ENCODE measurements at regions not wholly inside any gene's neighbourhood (a gene's known extent, or its start where the extent isn't known, plus 50 kb on each side); places are given as distances from the start of the nearest gene placed in this dataset.

- Mint-ChIP-seq H3K27me3 (peaks cover 6% of the 10 kb centered on the region), H3K4me3 (no peak overlapping the region), H3K4me1 (ENCODE audit: low read depth) (peaks cover 9% of the 10 kb centered on the region), H3K36me3 (no peaks in the 10 kb centered on the region), H3K27ac (no peak overlapping the region), H3K9me3 (no peaks in the 10 kb centered on the region)
- DNase-seq = no peak
- ChIA-PET CTCF (no interaction called here), POLR2A (no interaction called here)
- intact Hi-C loops (cut with micrococcal nuclease) = no loop called here
Observed at GRCh38 chr1:55315552-55315951, 100.4 kb upstream of the USP24 start.

- H3K4me1 Mint-ChIP-seq (ENCODE audit: low read depth) = peaks cover 12% of the 10 kb centered on the region
- no peak overlapping the region for H3K27ac Mint-ChIP-seq
- no peak for DNase-seq
- CTCF ChIA-PET = no interaction called here
- H3K36me3 Mint-ChIP-seq = no peaks in the 10 kb centered on the region
- no peaks in the 10 kb centered on the region for H3K9me3 Mint-ChIP-seq
- H3K27me3 Mint-ChIP-seq = peaks cover 6% of the 10 kb centered on the region
- POLR2A ChIA-PET = no interaction called here
- intact Hi-C loops (cut with micrococcal nuclease) = no loop called here
- no peak overlapping the region for H3K4me3 Mint-ChIP-seq
Observed at GRCh38 chr1:55314740-55315139, 99.6 kb upstream of the USP24 start.

GRCh38 chr1:55313903-55314302, 98.7 kb upstream of the USP24 start:
- H3K4me3 Mint-ChIP-seq = no peak overlapping the region
- H3K27ac Mint-ChIP-seq = no peak overlapping the region
- peaks cover 5% of the 10 kb centered on the region for H3K27me3 Mint-ChIP-seq
- POLR2A ChIA-PET = no interaction called here
- DNase-seq = no peak
- CTCF ChIA-PET = no interaction called here
- H3K4me1 Mint-ChIP-seq (ENCODE audit: low read depth) = peaks cover 12% of the 10 kb centered on the region
- intact Hi-C loops (cut with micrococcal nuclease) = no loop called here
- no peaks in the 10 kb centered on the region for H3K9me3 Mint-ChIP-seq
- no peaks in the 10 kb centered on the region for H3K36me3 Mint-ChIP-seq

- Mint-ChIP-seq H3K27ac (no peak overlapping the region), H3K27me3 (peaks cover 6% of the 10 kb centered on the region), H3K4me1 (ENCODE audit: low read depth) (peaks cover 13% of the 10 kb centered on the region), H3K36me3 (no peaks in the 10 kb centered on the region), H3K9me3 (no peaks in the 10 kb centered on the region), H3K4me3 (no peak overlapping the region)
- POLR2A ChIA-PET = no interaction called here
- intact Hi-C loops (cut with micrococcal nuclease) = no loop called here
- CTCF ChIA-PET = no interaction called here
- DNase-seq = no peak
Observed at GRCh38 chr1:55311979-55312378, 96.8 kb upstream of the USP24 start.

- Mint-ChIP-seq H3K4me1 (ENCODE audit: low read depth) (peaks cover 13% of the 10 kb centered on the region), H3K27ac (no peak overlapping the region), H3K9me3 (no peaks in the 10 kb centered on the region), H3K27me3 (peaks cover 6% of the 10 kb centered on the region), H3K4me3 (no peak overlapping the region), H3K36me3 (no peaks in the 10 kb centered on the region)
- no peak for DNase-seq
- ChIA-PET POLR2A (interaction anchor here (0.6 kb wide), 1 partner anchor 29 kb away, joined by 7 read pairs; no protein-coding TSS in a partner anchor), CTCF (no interaction called here)
- intact Hi-C loops (cut with micrococcal nuclease) = no loop called here
Observed at GRCh38 chr1:55311057-55311641, 96.0 kb upstream of the USP24 start.

GRCh38 chr1:55310505-55310971, 95.4 kb upstream of the USP24 start:
- peak; percentile 61 for DNase-seq
- peaks cover 7% of the 10 kb centered on the region for H3K27me3 Mint-ChIP-seq
- POLR2A ChIA-PET = no interaction called here
- intact Hi-C loops (cut with micrococcal nuclease) = no loop called here
- H3K4me3 Mint-ChIP-seq = no peak overlapping the region
- no peaks in the 10 kb centered on the region for H3K9me3 Mint-ChIP-seq
- CTCF ChIA-PET = no interaction called here
- H3K4me1 Mint-ChIP-seq (ENCODE audit: low read depth) = peaks cover 14% of the 10 kb centered on the region
- no peaks in the 10 kb centered on the region for H3K36me3 Mint-ChIP-seq
- H3K27ac Mint-ChIP-seq = no peak overlapping the region

GRCh38 chr1:55309786-55310504, 94.8 kb upstream of the USP24 start:
- intact Hi-C loops (cut with micrococcal nuclease) = no loop called here
- Mint-ChIP-seq H3K36me3 (no peaks in the 10 kb centered on the region), H3K4me1 (ENCODE audit: low read depth) (peaks cover 16% of the 10 kb centered on the region), H3K9me3 (no peaks in the 10 kb centered on the region), H3K27ac (no peak overlapping the region), H3K4me3 (no peak overlapping the region), H3K27me3 (peaks cover 11% of the 10 kb centered on the region)
- ChIA-PET CTCF (no interaction called here), POLR2A (no interaction called here)
- no peak for DNase-seq

- H3K36me3 Mint-ChIP-seq = no peaks in the 10 kb centered on the region
- H3K9me3 Mint-ChIP-seq = no peaks in the 10 kb centered on the region
- peaks cover 16% of the 10 kb centered on the region for H3K4me1 Mint-ChIP-seq (ENCODE audit: low read depth)
- peaks cover 13% of the 10 kb centered on the region for H3K27me3 Mint-ChIP-seq
- no peak for DNase-seq
- H3K4me3 Mint-ChIP-seq = no peak overlapping the region
- CTCF ChIA-PET = no interaction called here
- POLR2A ChIA-PET = no interaction called here
- intact Hi-C loops (cut with micrococcal nuclease) = no loop called here
- no peak overlapping the region for H3K27ac Mint-ChIP-seq
Observed at GRCh38 chr1:55309053-55309452, 93.9 kb upstream of the USP24 start.

- intact Hi-C loops (cut with micrococcal nuclease) = no loop called here
- H3K27me3 Mint-ChIP-seq = peaks cover 13% of the 10 kb centered on the region
Observed at GRCh38 chr1:55305735-55306134, 90.6 kb upstream of the USP24 start.

GRCh38 chr1:55304229-55304740, 89.1 kb upstream of the USP24 start:
- no peaks in the 10 kb centered on the region for H3K9me3 Mint-ChIP-seq
- H3K27ac Mint-ChIP-seq = no peak overlapping the region
- DNase-seq = no peak
- peaks cover 13% of the 10 kb centered on the region for H3K27me3 Mint-ChIP-seq
- intact Hi-C loops (cut with micrococcal nuclease) = no loop called here
- ChIA-PET POLR2A (no interaction called here), CTCF (interaction anchor here (0.7 to 1.0 kb wide), 2 partner anchors 14 to 71 kb away, joined by 3 read pairs; no protein-coding TSS in a partner anchor)
- no peak overlapping the region for H3K4me3 Mint-ChIP-seq
- no peaks in the 10 kb centered on the region for H3K36me3 Mint-ChIP-seq
- peaks cover 5% of the 10 kb centered on the region for H3K4me1 Mint-ChIP-seq (ENCODE audit: low read depth)

More at GRCh38 chr1:55305735-55306134, 90.6 kb upstream of the USP24 start:
- H3K4me1 Mint-ChIP-seq (ENCODE audit: low read depth) = peaks cover 9% of the 10 kb centered on the region
- POLR2A ChIA-PET = no interaction called here
- no peaks in the 10 kb centered on the region for H3K9me3 Mint-ChIP-seq
- no peak overlapping the region for H3K27ac Mint-ChIP-seq
- H3K36me3 Mint-ChIP-seq = no peaks in the 10 kb centered on the region
- DNase-seq = no peak
- CTCF ChIA-PET = interaction anchor here (1.0 to 1.1 kb wide), 2 partner anchors 28 to 70 kb away, joined by 3 read pairs; no protein-coding TSS in a partner anchor
- no peak overlapping the region for H3K4me3 Mint-ChIP-seq

GRCh38 chr1:55302972-55303371, 87.8 kb upstream of the USP24 start:
- Mint-ChIP-seq H3K36me3 (no peaks in the 10 kb centered on the region), H3K9me3 (no peaks in the 10 kb centered on the region), H3K27me3 (peaks cover 11% of the 10 kb centered on the region), H3K4me3 (no peak overlapping the region), H3K4me1 (ENCODE audit: low read depth) (peaks cover 3% of the 10 kb centered on the region), H3K27ac (no peak overlapping the region)
- no peak for DNase-seq
- intact Hi-C loops (cut with micrococcal nuclease) = no loop called here
- ChIA-PET CTCF (no interaction called here), POLR2A (no interaction called here)

- Mint-ChIP-seq H3K27me3 (peaks cover 9% of the 10 kb centered on the region), H3K9me3 (no peaks in the 10 kb centered on the region), H3K27ac (no peak overlapping the region), H3K36me3 (no peaks in the 10 kb centered on the region), H3K4me3 (no peak overlapping the region), H3K4me1 (ENCODE audit: low read depth) (peaks cover 3% of the 10 kb centered on the region)
- intact Hi-C loops (cut with micrococcal nuclease) = no loop called here
- CTCF ChIA-PET = no interaction called here
- POLR2A ChIA-PET = no interaction called here
- no peak for DNase-seq
Observed at GRCh38 chr1:55301912-55302311, 86.7 kb upstream of the USP24 start.

GRCh38 chr1:55300975-55301374, 85.8 kb upstream of the USP24 start:
- H3K27me3 Mint-ChIP-seq = peaks cover 9% of the 10 kb centered on the region

More at GRCh38 chr1:55300975-55301374, 85.8 kb upstream of the USP24 start:
- H3K4me3 Mint-ChIP-seq = no peak overlapping the region
- H3K36me3 Mint-ChIP-seq = no peaks in the 10 kb centered on the region
- ChIA-PET CTCF (no interaction called here), POLR2A (no interaction called here)
- peaks cover 3% of the 10 kb centered on the region for H3K4me1 Mint-ChIP-seq (ENCODE audit: low read depth)
- DNase-seq = no peak
- H3K27ac Mint-ChIP-seq = no peak overlapping the region
- intact Hi-C loops (cut with micrococcal nuclease) = no loop called here
- H3K9me3 Mint-ChIP-seq = peaks cover 5% of the 10 kb centered on the region

Measured in activated CD4-positive, alpha-beta memory T cell treated with anti-CD3 and anti-CD28 coated beads for 36 hours (primary cell).